ENCODE measurements at regions not wholly inside any gene's neighbourhood (a gene's known extent, or its start where the extent isn't known, plus 50 kb on each side); places are given as distances from the start of the nearest gene placed in this dataset.

DNA sequence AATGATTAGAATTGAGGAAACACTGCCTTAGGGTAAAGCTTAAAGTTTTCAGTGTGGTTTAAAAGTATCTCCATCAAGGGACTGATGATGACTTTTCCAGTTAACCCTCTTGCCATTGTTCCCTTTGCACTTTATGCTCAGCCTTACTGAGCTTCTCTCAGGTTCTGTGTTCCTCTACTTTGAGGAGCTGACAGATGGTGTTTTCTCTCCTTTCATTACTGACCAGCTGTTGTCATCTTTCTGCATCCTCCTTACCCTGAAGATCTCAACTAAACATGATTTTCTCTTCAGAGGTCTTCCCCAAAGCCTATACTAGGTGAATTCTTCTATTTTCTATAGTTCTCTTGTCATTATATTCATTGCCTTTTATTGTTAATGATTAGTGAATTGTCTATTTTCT lies 475.6 kb upstream of the SYNCRIP start:
- TF ChIP-seq EZH2 (IDR thresholded peaks at IDR 0.05; ENCODE audit: borderline replicate concordance, insufficient read depth, low read depth, low read length, poor library complexity, severe bottlenecking): no peak
- TF ChIP-seq, protein P1, sequence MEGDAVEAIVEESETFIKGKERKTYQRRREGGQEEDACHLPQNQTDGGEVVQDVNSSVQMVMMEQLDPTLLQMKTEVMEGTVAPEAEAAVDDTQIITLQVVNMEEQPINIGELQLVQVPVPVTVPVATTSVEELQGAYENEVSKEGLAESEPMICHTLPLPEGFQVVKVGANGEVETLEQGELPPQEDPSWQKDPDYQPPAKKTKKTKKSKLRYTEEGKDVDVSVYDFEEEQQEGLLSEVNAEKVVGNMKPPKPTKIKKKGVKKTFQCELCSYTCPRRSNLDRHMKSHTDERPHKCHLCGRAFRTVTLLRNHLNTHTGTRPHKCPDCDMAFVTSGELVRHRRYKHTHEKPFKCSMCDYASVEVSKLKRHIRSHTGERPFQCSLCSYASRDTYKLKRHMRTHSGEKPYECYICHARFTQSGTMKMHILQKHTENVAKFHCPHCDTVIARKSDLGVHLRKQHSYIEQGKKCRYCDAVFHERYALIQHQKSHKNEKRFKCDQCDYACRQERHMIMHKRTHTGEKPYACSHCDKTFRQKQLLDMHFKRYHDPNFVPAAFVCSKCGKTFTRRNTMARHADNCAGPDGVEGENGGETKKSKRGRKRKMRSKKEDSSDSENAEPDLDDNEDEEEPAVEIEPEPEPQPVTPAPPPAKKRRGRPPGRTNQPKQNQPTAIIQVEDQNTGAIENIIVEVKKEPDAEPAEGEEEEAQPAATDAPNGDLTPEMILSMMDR (IDR thresholded peaks at IDR 0.05): no peak
